Lung microvascular endothelial cell (primary cell): ENCODE measurements at regions not wholly inside any gene's neighbourhood (a gene's known extent, or its start where the extent isn't known, plus 50 kb on each side); places are given as distances from the start of the nearest gene placed in this dataset.
"Not testable (repeated sequence)": the region's sequence is repeated elsewhere in the genome, so short reads cannot be mapped to it uniquely, and the experiment has no call there.

Experiments used
- DNase-seq, 2 donors: peaks; one replicate each; pipeline versions ENCODE4 v3.0.0 to v3.0.0-alpha.2; 2010; ENCODE audit warnings: low read depth in 2 of 2

- no peak for DNase-seq
These were observed 568.0 kb downstream of the PDHA2 start for GRCh38 chr4:96407738-96408463.

DNA sequence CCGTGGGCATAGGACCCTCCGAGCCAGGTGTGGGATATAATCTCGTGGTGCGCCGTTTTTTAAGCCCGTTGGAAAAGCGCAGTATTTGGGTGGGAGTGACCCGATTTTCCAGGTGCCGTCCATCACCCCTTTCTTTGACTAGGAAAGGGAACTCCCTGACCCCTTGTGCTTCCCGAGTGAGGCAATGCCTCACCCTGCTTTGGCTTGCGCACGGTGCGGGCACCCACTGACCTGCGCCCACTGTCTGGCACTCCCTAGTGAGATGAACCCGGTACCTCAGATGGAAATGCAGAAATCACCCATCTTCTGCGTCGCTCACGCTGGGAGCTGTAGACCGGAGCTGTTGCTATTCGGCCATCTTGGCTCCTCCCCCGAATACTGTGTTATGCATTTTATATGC, 575.0 kb downstream of the PDHA2 start:
- not testable (repeated sequence) for DNase-seq

DNA sequence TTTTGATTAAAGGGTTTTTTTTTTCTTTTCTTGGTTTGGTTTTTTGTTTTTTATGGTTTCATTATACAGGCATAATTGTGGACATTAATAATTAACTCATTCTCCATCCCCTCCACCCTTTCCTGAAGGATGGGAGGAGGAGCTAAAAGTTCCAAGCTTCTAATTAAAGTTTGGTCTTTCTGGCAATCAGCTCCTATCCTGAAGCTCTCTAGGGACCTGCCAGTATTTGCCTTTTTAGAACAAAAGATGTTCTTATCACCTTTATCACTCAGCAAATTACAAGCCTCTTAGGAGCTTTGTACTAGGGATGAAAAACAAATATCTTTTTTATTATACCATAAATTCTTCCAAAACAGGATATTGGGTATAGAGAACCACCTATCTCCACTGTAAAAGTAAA, 589.8 kb downstream of the PDHA2 start:
- no peak for DNase-seq

GRCh38 chr4:96431094-96431493, 591.2 kb downstream of the PDHA2 start:
- DNase-seq: no peak

GRCh38 chr4:96448315-96448872, 608.5 kb downstream of the PDHA2 start:
- no peak for DNase-seq

DNA sequence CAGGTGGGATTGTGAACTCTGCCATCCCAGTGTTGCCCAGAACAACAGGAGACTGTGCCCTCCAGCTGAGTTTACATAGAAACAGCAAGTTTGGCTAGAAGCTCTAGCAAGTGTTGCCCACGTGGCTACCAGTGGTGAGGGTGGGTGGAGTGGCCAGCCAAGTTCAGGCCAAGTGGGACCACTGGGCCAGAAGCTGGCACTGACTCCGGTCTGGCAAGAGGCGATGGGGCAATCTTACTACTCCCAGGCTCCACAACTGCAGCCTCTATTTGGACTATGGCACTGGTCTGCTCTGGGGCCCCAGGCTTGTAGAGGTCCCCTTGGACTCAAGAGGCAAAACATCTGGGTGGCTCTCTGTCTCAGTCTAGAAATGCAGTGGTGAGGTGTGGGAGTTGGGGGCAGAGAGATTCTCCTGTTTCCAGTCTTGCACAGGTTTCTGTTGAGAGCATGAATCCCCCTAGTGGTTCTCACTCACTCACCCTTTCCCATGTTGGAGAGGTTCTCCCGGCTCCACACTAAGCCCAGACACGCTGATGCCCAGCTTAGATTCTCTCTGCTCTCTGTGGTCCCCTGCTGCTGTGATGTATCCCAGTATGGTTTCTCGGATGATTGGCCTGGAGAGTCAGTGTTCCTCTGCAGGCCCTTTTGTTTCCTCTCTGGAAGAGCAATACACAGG, 615.3 kb downstream of the PDHA2 start:
- DNase-seq: no peak

GRCh38 chr4:96458031-96458430, 618.1 kb downstream of the PDHA2 start:
- DNase-seq: not testable (repeated sequence)

- DNase-seq: no peak
These were observed 619.2 kb downstream of the PDHA2 start for GRCh38 chr4:96459105-96459504.

DNA sequence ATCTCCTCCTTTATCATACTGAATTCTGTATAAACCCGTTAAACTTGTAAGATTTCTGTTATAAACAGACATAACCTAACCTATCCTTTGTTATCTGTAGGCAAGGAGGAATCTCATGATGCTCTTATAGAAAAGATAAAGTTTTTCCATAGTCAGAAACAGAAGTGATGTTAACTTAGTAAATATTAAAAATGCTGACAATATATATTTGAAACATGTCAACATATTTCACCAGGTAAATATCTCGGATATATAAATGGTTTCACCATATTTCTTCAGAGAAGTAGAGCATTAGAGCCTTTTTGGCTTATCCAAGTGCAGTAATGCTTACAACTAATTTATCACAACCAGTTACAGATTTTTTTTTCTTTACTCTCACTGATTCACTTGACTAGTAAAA, 625.9 kb downstream of the PDHA2 start:
- no peak for DNase-seq

DNA sequence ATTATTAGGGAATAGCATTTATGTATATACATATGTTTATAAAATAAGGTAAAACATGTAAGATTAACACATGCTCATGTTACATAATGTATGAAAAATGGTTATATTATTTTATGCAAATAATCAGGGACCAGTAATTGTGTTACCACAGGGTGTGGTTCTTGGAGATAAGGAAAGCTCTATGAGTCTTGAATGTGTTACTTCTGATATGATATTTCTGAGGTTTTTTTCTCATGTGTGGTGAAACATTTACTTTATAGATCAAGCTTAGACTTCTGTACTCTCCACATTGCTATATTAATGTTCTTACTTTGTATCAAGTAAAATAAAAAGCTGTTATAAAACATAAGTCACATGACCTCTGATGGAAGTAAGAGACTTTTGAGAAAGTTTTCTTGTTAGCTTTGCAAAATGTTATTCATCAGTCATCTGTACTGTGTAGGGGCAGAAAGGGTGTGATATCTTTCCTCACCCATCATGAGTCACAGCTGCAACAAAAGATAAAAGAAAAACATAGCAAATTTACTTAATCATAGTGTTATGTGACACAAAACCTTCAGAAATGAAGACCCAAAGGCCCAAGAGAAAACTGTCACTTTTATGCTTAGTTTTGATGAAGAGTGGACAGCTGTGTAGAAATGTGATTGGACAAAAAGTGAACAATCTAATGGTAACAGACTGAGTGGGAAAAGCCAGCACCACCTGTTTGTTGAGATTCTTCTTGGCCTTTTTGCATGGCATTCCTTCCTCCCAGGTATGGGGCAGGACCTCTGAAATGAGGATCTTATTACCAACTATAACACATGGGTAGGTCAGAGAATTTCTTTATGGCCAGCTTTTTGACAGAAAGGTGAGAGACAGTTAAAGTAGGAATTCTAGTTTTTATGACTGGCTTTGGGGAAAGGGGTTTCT, 632.3 kb downstream of the PDHA2 start:
- no peak for DNase-seq

DNA sequence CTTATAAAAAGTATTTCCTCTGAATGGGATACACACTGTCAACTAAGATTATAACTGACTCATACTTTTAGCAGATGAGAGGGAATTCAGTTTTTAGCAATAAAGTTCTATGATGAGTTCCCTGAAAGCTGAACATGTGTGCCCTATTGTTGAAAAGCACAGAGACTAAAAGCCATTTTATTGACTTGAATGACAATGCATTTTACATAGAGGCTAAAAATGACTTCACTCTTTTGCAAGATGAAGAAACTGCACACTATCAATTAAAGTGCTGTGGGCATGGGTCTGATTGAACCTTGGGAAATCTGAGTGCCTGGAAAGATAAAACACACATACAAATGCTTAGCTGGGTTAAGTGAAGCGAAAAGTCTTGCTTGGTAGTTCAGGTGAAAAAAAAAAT, 633.4 kb downstream of the PDHA2 start:
- DNase-seq: no peak

DNA sequence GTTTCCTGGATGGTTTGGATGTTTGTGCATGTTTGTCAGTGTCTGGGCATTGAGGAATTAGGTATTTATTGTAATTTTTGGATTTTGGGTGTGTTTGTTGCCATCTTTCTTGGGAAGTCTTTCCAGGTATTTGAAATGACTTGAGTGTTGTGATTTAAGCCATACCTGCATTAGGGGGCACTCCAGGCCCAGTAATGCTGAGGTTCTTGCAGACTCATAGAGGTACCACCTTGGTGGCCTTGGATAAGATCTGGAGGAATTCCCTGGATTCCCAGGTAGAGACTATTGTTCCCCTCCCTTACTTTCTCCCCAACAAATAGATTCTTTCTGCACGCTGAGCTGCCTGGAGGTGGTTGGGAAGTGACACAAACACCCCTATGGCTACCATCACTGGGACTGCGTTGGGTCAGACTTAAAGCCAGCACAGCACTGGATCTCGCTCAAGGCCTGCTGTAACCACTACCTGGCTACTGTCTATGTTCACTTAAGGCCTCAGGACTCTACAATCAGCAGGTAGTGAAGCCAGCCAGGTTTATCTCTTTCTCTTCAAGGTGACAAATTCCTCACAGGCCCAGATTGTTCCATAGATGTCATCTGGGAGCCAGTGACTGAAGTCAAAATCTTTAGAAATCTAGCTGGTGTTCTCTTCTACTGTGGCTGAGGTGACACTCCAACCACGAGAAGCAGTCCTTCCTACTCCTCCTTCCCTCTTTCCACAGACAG, 643.6 kb downstream of the PDHA2 start:
- DNase-seq: no peak

DNA sequence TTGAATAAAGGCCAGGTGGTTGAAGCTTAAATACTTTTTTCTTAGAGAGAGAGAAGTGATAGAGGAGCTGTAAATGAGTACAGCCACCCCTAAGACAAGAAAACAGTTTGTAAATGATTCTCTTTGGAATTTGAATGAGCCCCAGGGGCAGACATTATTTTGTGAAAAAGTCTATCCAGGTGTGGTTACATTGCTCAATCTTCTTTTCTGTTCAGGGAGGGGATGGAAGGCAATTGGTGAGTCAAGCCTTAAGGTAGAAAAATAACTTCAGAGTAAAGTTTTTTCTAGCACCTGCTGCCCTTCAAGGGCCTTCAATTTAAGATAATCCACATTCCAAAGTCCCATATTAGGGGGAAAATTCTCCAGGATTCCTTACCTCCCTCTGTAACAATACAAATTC, 646.7 kb downstream of the PDHA2 start:
- DNase-seq: no peak

- no peak for DNase-seq
These were observed 657.7 kb downstream of the PDHA2 start for GRCh38 chr4:96497621-96498020.

GRCh38 chr4:96504386-96504785, 664.5 kb downstream of the PDHA2 start:
- no peak for DNase-seq

- no peak for DNase-seq
These were observed 669.3 kb downstream of the PDHA2 start for GRCh38 chr4:96509039-96509741.

GRCh38 chr4:96519291-96519690, 679.4 kb downstream of the PDHA2 start:
- no peak for DNase-seq

DNA sequence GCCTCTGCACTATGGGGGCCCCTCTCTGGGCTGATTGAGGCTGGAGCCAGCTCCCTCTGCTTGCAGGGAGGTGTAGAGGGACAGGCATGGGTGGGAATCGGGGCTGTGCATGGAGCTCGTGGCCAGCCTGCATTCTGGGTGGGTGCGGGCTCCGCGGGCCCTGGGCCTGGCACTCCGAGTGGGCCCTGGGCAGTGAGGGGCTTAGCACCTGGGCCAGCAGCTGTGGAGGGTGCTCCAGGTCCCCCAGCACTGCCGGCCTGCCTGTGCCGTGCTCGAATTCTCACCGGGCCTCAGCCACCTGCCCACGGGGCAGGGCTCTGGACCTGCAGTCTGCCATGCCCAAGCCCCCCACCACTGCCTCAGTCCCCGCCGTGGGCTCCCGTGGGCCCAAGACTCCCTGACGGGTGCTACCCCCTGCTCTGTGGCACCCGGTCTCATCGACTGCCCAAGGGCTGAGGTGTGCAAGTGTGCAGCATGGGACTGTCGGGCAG, 681.2 kb downstream of the PDHA2 start:
- DNase-seq: no peak

DNA sequence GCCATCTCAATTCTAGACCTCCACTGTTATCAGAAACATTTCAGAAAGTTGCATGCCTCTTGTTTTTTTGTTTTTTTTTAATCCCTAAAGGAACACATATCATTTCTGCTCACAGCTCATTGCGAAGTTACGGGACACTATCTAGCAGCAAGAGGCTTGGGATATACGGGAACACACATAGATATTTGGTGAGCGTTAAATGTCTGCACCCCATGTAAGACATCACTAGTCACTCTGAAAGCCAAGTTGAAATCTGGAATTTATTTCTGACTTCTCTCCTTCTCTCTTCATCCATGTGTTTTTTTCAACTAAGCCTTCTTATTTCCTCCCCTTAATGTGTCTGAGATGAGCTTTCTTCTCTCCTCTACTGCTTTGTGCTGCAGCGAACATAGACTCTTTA, 683.7 kb downstream of the PDHA2 start:
- DNase-seq: no peak

GRCh38 chr4:96524311-96524875, 684.5 kb downstream of the PDHA2 start:
- no peak for DNase-seq
